H1 (cell line): ENCODE measurements at regions not wholly inside any gene's neighbourhood (a gene's known extent, or its start where the extent isn't known, plus 50 kb on each side); places are given as distances from the start of the nearest gene placed in this dataset.
A peak's percentile ranks its signal among the peaks of the same experiment; 100 is the strongest.

Experiments
- CTCF ChIA-PET: fragments of 300-600 bp; sonication (Branson Sonifier 250); formaldehyde crosslinking; loops from one replicate; lab custom pipeline; 2021; ENCODE audit not compliant: partially characterized antibody; lab: Charles Lee
- POLR2A ChIA-PET: fragments of 300-600 bp; sonication (Branson Sonifier 250); formaldehyde crosslinking; loops from one replicate; lab custom pipeline; 2021; ENCODE audit warnings: inconsistent platforms; ENCODE audit not compliant: partially characterized antibody; lab: Charles Lee
- DNase-seq, 2 experiments: peaks; one replicate each; pipeline versions ENCODE4 v3.0.0 to v3.0.0-alpha.2; 2010 to 2022; ENCODE audit warnings: low spot score in 2 of 2, low read depth in 1 of 2, mixed read lengths in 1 of 2
- FAIRE-seq: peaks from 2 replicates; lab custom pipeline; 2011; peaks lifted over from hg19 to GRCh38; lab: Jason Lieb, UNC
- H2AFZ ChIP-seq: 2 replicates; pipeline ENCODE4 v1.8.1; 2012; ENCODE audit warnings: low read length, inconsistent platforms
- H2AK5ac ChIP-seq: 2 replicates; pipeline ENCODE4 v1.6.1; 2013; ENCODE audit warnings: low read depth, low read length
- H2BK120ac ChIP-seq: replicated peaks from 2 replicates; pipeline ENCODE3; 2013; ENCODE audit warnings: low read depth, low read length, inconsistent platforms
- H2BK12ac ChIP-seq: 2 replicates; pipeline ENCODE4 v1.6.1; 2013; ENCODE audit warnings: low read depth, low read length
- H2BK15ac ChIP-seq: 2 replicates; pipeline ENCODE4 v1.6.1; 2013; ENCODE audit warnings: low read length
- H2BK20ac ChIP-seq: 2 replicates; pipeline ENCODE4 v1.6.1; 2013; ENCODE audit warnings: low read length
- H2BK5ac ChIP-seq: 2 replicates; pipeline ENCODE4 v1.6.1; 2013; ENCODE audit warnings: low read depth, low read length
- H3K14ac ChIP-seq: 2 replicates; pipeline ENCODE4 v1.6.1; 2013; ENCODE audit warnings: inconsistent platforms; ENCODE audit not compliant: insufficient read length
- H3K18ac ChIP-seq: 2 replicates; pipeline ENCODE4 v1.6.1; 2013; ENCODE audit warnings: low read length; ENCODE audit errors: extremely low read depth
- H3K23ac ChIP-seq: 2 replicates; pipeline ENCODE4 v1.6.1; 2013; ENCODE audit warnings: inconsistent platforms; ENCODE audit not compliant: insufficient read length
- H3K23me2 ChIP-seq: 2 replicates; pipeline ENCODE4 v1.6.1; 2013; ENCODE audit warnings: low read depth, low read length
- H3K27ac ChIP-seq: 2 replicates; pipeline ENCODE4 v1.6.1; 2011; ENCODE audit warnings: low read depth, low read length, inconsistent platforms
- H3K27me3 ChIP-seq, 4 experiments: replicated peaks in 1 of 4; 1 replicate in 1 of 4; 2 replicates in 3 of 4; pipeline versions ENCODE4 v1.6.1 to v1.8.1; 2011 to 2013; ENCODE audit warnings: low read length in 3 of 4, mild to moderate bottlenecking in 3 of 4, inconsistent platforms in 2 of 4, mixed read lengths in 2 of 4, moderate library complexity in 1 of 4; ENCODE audit not compliant: control insufficient read depth in 3 of 4, insufficient read depth in 3 of 4; ENCODE audit errors: extremely low read depth in 1 of 4
- H3K36me3 ChIP-seq, 4 experiments: 2 replicates each; pipeline versions ENCODE4 v1.6.1 to v1.8.1; 2011 to 2013; ENCODE audit warnings: mild to moderate bottlenecking in 4 of 4, low read length in 3 of 4, moderate library complexity in 2 of 4, control low read depth in 1 of 4, inconsistent platforms in 1 of 4; ENCODE audit not compliant: insufficient read depth in 4 of 4, control insufficient read depth in 2 of 4
- H3K4ac ChIP-seq: replicated peaks from 2 replicates; pipeline ENCODE3; 2013; ENCODE audit warnings: low read length, low read depth, mixed read lengths, inconsistent platforms; ENCODE audit not compliant: insufficient read length
- H3K4me1 ChIP-seq, 4 experiments: replicated peaks in 1 of 4; 1 replicate in 1 of 4; 2 replicates in 3 of 4; pipeline versions ENCODE4 v1.6.1 to v1.8.1; 2011 to 2013; ENCODE audit warnings: low read length in 3 of 4, inconsistent platforms in 2 of 4, mixed read lengths in 1 of 4; ENCODE audit not compliant: insufficient read depth in 4 of 4, control insufficient read depth in 3 of 4
- H3K4me2 ChIP-seq, 2 experiments: 2 replicates each; pipeline versions ENCODE4 v1.6.1 to v1.8.1; 2011 to 2013; ENCODE audit warnings: low read depth in 2 of 2, low read length in 2 of 2, control low read depth in 1 of 2, inconsistent platforms in 1 of 2, mild to moderate bottlenecking in 1 of 2; ENCODE audit not compliant: insufficient read depth in 1 of 2
- H3K4me3 ChIP-seq, 4 experiments: fragments of 200-600, 300-600 bp in 1 of 4; sonication (generic), shearing (Covaris generic), sonication (Bioruptor Twin) in 1 of 4; 2 replicates each; pipeline versions ENCODE4 v1.5.1 to v1.8.1; 2011 to 2016; ENCODE audit warnings: low read length in 4 of 4, low read depth in 3 of 4, control low read depth in 2 of 4, inconsistent platforms in 2 of 4, mild to moderate bottlenecking in 2 of 4, mixed read lengths in 1 of 4, moderate library complexity in 1 of 4; ENCODE audit not compliant: insufficient read depth in 2 of 4; ENCODE audit errors: extremely low read depth in 1 of 4
- H3K56ac ChIP-seq: replicated peaks from 2 replicates; pipeline ENCODE3; 2013; ENCODE audit warnings: low read depth, mild to moderate bottlenecking, mixed read lengths, low read length, inconsistent platforms; ENCODE audit not compliant: insufficient read length
- H3K79me1 ChIP-seq: 2 replicates; pipeline ENCODE4 v1.6.1; 2013; ENCODE audit warnings: low read depth, low read length, control low read depth
- H3K79me2 ChIP-seq, 2 experiments: 2 replicates each; pipeline versions ENCODE4 v1.6.1 to v1.8.1; 2012 to 2013; ENCODE audit warnings: low read length in 2 of 2, mild to moderate bottlenecking in 2 of 2, inconsistent platforms in 1 of 2; ENCODE audit not compliant: insufficient read depth in 2 of 2, control insufficient read depth in 1 of 2
- H3K9ac ChIP-seq, 4 experiments: replicated peaks in 1 of 4; 1 replicate in 1 of 4; 2 replicates in 3 of 4; pipeline versions ENCODE4 v1.6.1 to v1.8.1; 2011 to 2013; ENCODE audit warnings: low read depth in 3 of 4, low read length in 3 of 4, control low read depth in 2 of 4, mild to moderate bottlenecking in 2 of 4, moderate library complexity in 2 of 4, inconsistent platforms in 1 of 4; ENCODE audit errors: extremely low read depth in 1 of 4
- H3K9me3 ChIP-seq, 2 experiments: 2 replicates each; pipeline versions ENCODE4 v1.6.1 to v1.8.1; 2012 to 2013; ENCODE audit warnings: mild to moderate bottlenecking in 2 of 2, moderate library complexity in 2 of 2, control low read depth in 1 of 2, inconsistent platforms in 1 of 2, low read depth in 1 of 2, low read length in 1 of 2, mixed read lengths in 1 of 2; ENCODE audit not compliant: insufficient read depth in 2 of 2
- H4K20me1 ChIP-seq, 2 experiments: replicated peaks in 1 of 2; 2 replicates each; pipeline versions ENCODE3 to v1.8.1; 2011 to 2013; ENCODE audit warnings: inconsistent platforms in 2 of 2, low read length in 2 of 2, mild to moderate bottlenecking in 1 of 2; ENCODE audit not compliant: insufficient read depth in 2 of 2, control insufficient read depth in 1 of 2
- H4K5ac ChIP-seq: 2 replicates; pipeline ENCODE4 v1.6.1; 2013; ENCODE audit warnings: low read length, low read depth, mixed read lengths, inconsistent platforms; ENCODE audit not compliant: insufficient read length
- H4K8ac ChIP-seq: 2 replicates; pipeline ENCODE4 v1.8.0; 2013; ENCODE audit warnings: mild to moderate bottlenecking, moderate library complexity, low read length, inconsistent platforms; ENCODE audit not compliant: insufficient read depth; ENCODE audit errors: extremely low read depth
- H4K91ac ChIP-seq: replicated peaks from 2 replicates; pipeline ENCODE3; 2013; ENCODE audit warnings: low read length, mixed read lengths, inconsistent platforms; ENCODE audit not compliant: insufficient read length
- ATF2 ChIP-seq: IDR thresholded peaks from 2 replicates; pipeline ENCODE4 v1.6.1; 2012; ENCODE audit warnings: low read length, inconsistent platforms
- CTBP2 ChIP-seq: IDR thresholded peaks from 2 replicates; pipeline ENCODE4 v1.7.0; 2011; ENCODE audit warnings: borderline replicate concordance, mild to moderate bottlenecking, moderate library complexity, mixed read lengths, low read length; ENCODE audit not compliant: insufficient read depth, insufficient read length
- GTF2F1 ChIP-seq: IDR thresholded peaks from 2 replicates; pipeline ENCODE4 v1.6.1; 2012; ENCODE audit warnings: low read depth, low read length, improper control_type of control experiment, borderline replicate concordance
- KDM1A ChIP-seq: fragments of 200-600, 300-600 bp; sonication (generic); IDR thresholded peaks from 2 replicates; pipeline ENCODE4 v1.7.1; 2016; ENCODE audit warnings: mild to moderate bottlenecking, low read length, borderline replicate concordance
- MAX ChIP-seq: IDR thresholded peaks from 2 replicates; pipeline ENCODE4 v1.6.1; 2012; ENCODE audit warnings: inconsistent platforms
- PHF8 ChIP-seq: fragments of 200-600 bp; sonication (generic); conservative IDR thresholded peaks from 2 replicates; pipeline ENCODE4 v1.7.1; 2012; ENCODE audit warnings: low read depth, mild to moderate bottlenecking, inconsistent platforms, low read length, moderate library complexity
- SIN3A ChIP-seq, 2 experiments: IDR thresholded peaks in 1 of 2; conservative IDR thresholded peaks in 1 of 2; 2 replicates each; pipeline ENCODE4 v1.6.1; 2011 to 2012; ENCODE audit warnings: low read length in 2 of 2, improper control_type of control experiment in 1 of 2, low read depth in 1 of 2, mild to moderate bottlenecking in 1 of 2
- USF2 ChIP-seq: IDR thresholded peaks from 2 replicates; pipeline ENCODE4 v1.6.1; 2011; ENCODE audit warnings: low read length, improper control_type of control experiment
- YY1 ChIP-seq: IDR thresholded peaks from 2 replicates; pipeline ENCODE4 v1.6.1; 2011; ENCODE audit warnings: low read depth, mild to moderate bottlenecking, low read length
- WGBS, 2 experiments: shearing (Covaris generic) in 1 of 2; methylation state at CpG; one replicate each; pipeline versions ENCODE4 v1.1.6 to v1.1.7; 2013 to 2015; ENCODE audit warnings: low lambda C conversion rate in 2 of 2, mixed read lengths in 2 of 2, inconsistent platforms in 1 of 2, low coverage in 1 of 2, missing lambda C conversion rate in 1 of 2; ENCODE audit not compliant: insufficient replicate concordance in 2 of 2, insufficient coverage in 1 of 2, insufficient read length in 1 of 2; ENCODE audit errors: extremely low coverage in 1 of 2, missing lambda C conversion rate in 1 of 2; 5-methylcytosine and 5-hydroxymethylcytosine counted together

GRCh38 chr1:228870041-228870713, 134.9 kb downstream of the RHOU start:
- H2BK5ac ChIP-seq: no peak overlapping the region
- H4K5ac ChIP-seq: no peak overlapping the region
- no peaks in the 10 kb centered on the region for H3K79me2 ChIP-seq
- H2BK20ac ChIP-seq: no peak overlapping the region
- H3K9me3 ChIP-seq: no peaks in the 10 kb centered on the region
- no peak overlapping the region for H3K4me2 ChIP-seq
- DNase-seq (no peak), FAIRE-seq (no peak)
- H4K91ac ChIP-seq: peak overlapping the region; percentile 33
- H3K27me3 ChIP-seq: no peaks in the 10 kb centered on the region; a peak in 1 of 7 replicates
- no peak overlapping the region for H3K4me3 ChIP-seq
- no peak overlapping the region for H3K56ac ChIP-seq
- H3K14ac ChIP-seq: no peak overlapping the region
- no peak overlapping the region for H3K27ac ChIP-seq
- no peak overlapping the region for H2BK120ac ChIP-seq
- H3K23me2 ChIP-seq: no peaks in the 10 kb centered on the region
- 88% methylated on average over 8 of the region's 9 CpGs; no CpG with 5 or more reads in 1 of the 2 experiments for WGBS, 2 experiments
- no peak overlapping the region for H3K4ac ChIP-seq
- ChIA-PET POLR2A (no interaction called here), CTCF (interaction anchor here (1.4 to 2.2 kb wide), 2 partner anchors 8 to 84 kb away, joined by 4 to 11 read pairs; no protein-coding TSS in a partner anchor)
- H3K36me3 ChIP-seq: no peaks in the 10 kb centered on the region
- H2BK15ac ChIP-seq: no peak overlapping the region
- no peak overlapping the region for H3K23ac ChIP-seq
- no peak overlapping the region for H2BK12ac ChIP-seq
- no peaks in the 10 kb centered on the region for H4K20me1 ChIP-seq
- H3K79me1 ChIP-seq: no peaks in the 10 kb centered on the region
- H4K8ac ChIP-seq: no peak overlapping the region; the same call in 1 of the 2 replicates
- H3K18ac ChIP-seq: no peak overlapping the region
- H3K9ac ChIP-seq: no peak overlapping the region
- H3K4me1 ChIP-seq: peaks cover 0 to 11% (median 5%) of the 10 kb centered on the region in 4 experiments; a peak in 5 of 7 replicates
- no peak overlapping the region for H2AFZ ChIP-seq
- H2AK5ac ChIP-seq: no peak overlapping the region
- TF ChIP-seq GTF2F1: no peak
- TF ChIP-seq PHF8: no peak
- no peak for TF ChIP-seq YY1
- TF ChIP-seq MAX: no peak
- TF ChIP-seq USF2: no peak
- no peak for TF ChIP-seq ATF2
- no peak for TF ChIP-seq KDM1A
- TF ChIP-seq SIN3A (conservative IDR thresholded peaks at IDR 0.05 in 1 of 2, IDR thresholded peaks at IDR 0.05 in 1 of 2; ENCODE audit: low read depth in 1 of 2, low read length in 2 of 2): no peak
- no peak for TF ChIP-seq CTBP2
